ENCODE measurements at regions not wholly inside any gene's neighbourhood (a gene's known extent, or its start where the extent isn't known, plus 50 kb on each side); places are given as distances from the start of the nearest gene placed in this dataset.
A peak's percentile ranks its signal among the peaks of the same experiment; 100 is the strongest.
"Not testable (repeated sequence)": the region's sequence is repeated elsewhere in the genome, so short reads cannot be mapped to it uniquely, and the experiment has no call there.

DNA sequence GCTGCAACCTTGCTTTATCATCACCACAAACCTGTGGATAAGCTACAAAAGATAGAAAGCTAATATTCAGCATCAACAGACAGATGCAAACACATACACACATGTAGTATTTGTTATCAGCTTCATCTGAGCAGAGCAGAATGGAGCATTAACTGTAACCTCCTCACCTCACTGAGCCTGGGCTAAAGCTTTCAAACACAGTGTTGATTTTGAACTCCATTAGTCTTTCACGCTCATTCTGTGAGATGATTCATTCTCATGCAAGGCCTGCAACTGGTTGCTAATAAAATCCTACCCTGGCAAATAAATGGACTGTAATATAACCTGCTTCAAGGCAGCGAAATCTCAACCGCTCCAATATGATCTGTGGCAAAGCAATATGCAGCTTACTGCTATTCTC lies 1360.6 kb upstream of the ACO1 start:
- no peak for DNase-seq (ENCODE audit: low read depth in 2 of 2)

- DNase-seq (ENCODE audit: low read depth in 2 of 2), result no peak
These were observed 1356.8 kb upstream of the ACO1 start for GRCh38 chr9:31027678-31028077.

DNA sequence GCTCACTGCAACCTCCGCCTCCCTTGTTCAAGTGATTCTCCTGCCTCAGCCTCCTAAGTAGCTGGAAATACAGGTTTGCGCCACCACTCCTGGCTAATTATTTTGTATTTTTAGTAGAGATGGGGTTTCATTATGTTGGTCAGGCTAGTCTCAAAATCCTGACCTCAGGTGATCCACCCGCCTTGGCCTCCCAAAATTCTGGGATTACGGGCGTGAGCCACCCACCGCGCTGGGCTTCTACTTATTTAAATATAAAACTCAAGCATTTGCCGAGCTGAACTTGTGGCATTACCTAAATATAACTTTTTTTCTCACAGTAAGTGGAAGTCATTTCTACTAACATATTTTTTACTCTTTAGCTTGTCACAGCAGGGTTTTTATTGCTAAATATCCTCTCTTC lies 1356.3 kb upstream of the ACO1 start:
- DNase-seq (ENCODE audit: low read depth in 2 of 2), result no peak

- DNase-seq (ENCODE audit: low read depth in 2 of 2), result no peak
These were observed 1353.7 kb upstream of the ACO1 start for GRCh38 chr9:31030741-31031202.

DNA sequence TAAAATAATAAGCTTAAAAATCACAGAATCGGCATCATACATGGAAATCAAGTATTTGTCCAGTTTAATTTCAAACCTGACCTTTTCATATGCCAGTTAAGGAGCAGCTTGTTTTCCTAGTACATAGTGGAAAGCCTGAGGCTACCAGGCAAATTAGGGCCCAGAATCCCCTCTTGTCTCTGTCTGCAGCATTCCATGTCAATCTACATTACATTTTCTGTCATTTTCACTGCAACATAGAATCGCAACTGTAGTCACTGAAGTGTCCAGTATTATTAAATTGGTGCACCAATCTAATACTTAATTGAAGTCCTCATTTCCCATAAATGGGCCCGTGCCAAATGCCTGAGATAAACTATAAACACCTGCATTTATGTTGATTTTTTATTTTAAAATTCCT lies 1352.2 kb upstream of the ACO1 start:
- no peak for DNase-seq (ENCODE audit: low read depth in 2 of 2)

DNA sequence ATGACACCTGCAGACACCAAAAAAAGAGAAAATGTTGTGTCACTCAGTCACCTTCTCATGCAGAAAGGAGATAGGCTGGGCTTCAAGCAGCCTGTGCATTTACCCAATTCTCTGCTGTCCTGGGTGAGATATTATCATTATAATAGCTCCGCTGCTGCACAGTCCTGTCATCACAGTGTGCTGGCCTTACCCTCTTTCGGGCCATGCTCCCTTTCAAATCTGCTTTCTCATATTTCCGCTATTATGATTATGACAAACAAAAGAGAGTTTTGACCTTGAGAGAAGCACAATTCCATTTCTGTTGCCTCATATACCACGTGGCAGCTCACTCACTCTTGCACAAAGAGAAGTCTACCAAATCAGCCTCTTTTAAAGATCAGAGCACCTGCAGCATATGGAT lies 1350.1 kb upstream of the ACO1 start:
- peak; percentile 0 to 25 for DNase-seq (ENCODE audit: low read depth in 2 of 2)

GRCh38 chr9:31040564-31040963 lies 1343.9 kb upstream of the ACO1 start:
- DNase-seq (ENCODE audit: low read depth in 2 of 2), result no peak

- DNase-seq (ENCODE audit: low read depth in 2 of 2), result no peak
These were observed 1338.6 kb upstream of the ACO1 start for GRCh38 chr9:31045810-31046209.

DNA sequence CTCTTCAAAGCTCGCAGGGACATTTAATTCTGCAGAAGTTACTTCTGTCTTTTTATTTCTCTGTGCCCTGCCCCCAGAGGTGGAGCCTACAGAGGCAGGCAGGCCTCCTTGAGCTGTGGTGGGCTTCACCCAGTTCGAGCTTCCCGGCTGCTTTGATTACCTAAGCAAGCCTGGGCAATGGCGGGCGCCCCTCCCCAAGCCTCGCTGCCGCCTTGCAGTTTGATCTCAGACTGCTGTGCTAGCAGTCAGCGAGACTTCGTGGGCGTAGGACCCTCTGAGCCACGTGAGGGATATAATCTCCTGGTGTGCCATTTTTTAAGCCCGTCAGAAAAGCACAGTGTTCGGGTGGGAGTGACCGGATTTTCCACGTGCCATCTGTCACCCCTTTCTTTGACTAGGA lies 1322.9 kb upstream of the ACO1 start:
- not testable (repeated sequence) for DNase-seq (ENCODE audit: low read depth in 2 of 2)

DNA sequence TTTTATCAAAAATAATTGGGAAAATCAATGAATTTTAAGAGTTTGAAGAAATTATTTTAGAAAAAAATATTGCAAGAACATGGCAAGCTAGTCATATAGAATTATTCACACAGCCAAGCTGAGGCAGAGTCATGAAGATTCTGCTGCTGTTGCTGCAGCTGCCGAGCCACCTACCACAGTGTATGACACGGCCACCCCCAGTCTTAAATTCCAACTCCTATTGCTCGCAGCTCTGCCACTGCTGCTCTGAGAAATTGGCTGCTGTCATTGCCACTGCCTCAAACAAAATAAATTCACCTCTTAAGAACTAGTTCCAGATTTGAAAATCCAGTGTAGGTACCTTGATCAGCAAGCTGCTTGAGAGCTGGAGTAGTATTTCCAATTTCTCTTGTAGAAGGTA lies 1318.8 kb upstream of the ACO1 start:
- no peak for DNase-seq (ENCODE audit: low read depth in 2 of 2)

GRCh38 chr9:31067418-31067817 lies 1317.0 kb upstream of the ACO1 start:
- no peak for DNase-seq (ENCODE audit: low read depth in 2 of 2)

DNA sequence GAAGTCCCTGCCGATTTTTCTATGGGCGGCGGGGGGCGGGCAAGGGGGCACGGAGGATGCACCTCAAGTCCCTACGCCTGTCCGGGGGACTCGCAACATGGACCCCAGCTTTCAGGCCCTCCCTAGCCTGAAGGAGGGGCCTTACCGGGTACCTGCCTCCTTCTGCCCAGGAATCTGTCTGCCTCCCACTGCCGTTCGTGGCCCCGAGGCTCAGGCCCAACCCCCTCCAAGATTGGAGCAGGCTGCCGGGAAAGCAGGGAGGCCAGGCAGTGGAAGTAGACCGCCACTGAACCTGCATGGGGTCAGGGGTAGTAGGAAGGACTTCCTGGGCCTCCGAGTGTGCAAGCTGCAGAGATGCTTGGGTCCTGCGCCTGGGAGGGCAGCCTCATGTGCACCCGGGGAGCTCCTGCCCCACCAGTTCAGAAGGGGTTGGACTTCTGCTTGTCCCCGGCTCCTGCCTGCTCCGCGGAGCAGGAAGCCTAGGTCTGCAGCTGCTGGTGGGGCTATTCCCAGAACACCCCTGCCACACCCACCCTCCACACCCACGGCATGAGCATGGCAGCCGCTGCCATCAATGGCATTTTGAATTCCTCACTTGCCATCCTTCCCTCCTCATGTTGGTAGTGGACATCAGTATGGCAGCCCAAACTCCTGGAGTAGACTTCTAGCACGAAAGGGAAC lies 1312.7 kb upstream of the ACO1 start:
- DNase-seq (ENCODE audit: low read depth in 2 of 2), result no peak

GRCh38 chr9:31078175-31078574 lies 1306.3 kb upstream of the ACO1 start:
- no peak for DNase-seq (ENCODE audit: low read depth in 2 of 2)

GRCh38 chr9:31084350-31084749 lies 1300.1 kb upstream of the ACO1 start:
- DNase-seq (ENCODE audit: low read depth in 2 of 2), result no peak

DNA sequence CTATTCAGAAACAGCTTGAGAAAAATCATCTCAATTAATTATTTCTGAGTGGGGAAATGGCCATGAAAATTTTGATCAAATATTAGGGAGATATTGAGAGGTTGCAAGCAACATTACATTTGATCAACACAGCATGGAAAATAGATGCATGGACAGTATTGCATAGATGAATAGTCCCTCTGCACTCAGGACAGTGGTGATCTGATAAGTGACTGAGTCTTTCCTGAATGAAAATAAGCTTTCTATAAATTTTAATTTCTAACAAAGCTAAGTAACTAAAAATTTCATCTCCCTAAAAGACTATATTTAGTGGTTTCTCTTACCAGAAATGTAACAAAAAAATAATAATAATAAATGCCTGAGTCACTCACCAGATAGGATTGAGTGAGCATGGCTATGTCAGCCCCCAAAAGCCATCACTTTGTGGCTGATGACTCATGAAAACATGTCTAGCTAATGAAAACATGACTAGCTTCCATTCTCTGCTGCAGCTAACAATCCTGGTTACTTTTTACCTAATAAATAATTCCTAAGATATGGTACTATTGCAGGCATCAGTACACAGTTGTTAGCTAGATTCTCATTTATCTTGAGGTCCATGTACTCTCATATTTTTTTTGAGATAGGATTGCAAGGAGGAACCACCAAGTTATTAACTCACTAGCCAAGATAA lies 1294.8 kb upstream of the ACO1 start:
- DNase-seq (ENCODE audit: low read depth in 2 of 2), result no peak

DNA sequence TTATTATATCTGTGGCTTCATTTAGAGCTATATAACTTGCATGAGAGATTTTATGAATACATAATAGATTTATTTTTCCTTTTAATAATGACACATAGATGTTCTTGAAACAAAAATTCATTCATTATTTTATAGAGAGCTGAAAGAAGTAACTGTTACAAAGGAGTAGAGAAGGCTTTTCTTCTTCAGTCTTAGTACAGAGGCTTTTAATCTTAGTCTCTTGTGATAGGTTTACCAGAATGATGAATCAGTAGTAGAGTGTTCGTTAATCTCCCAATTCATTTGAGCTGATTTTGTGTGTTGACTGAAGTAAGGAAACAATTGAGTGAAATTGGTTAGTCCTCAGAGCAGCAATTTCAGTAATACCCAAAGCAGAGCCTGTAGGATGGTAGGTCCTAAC lies 1284.1 kb upstream of the ACO1 start:
- DNase-seq (ENCODE audit: low read depth in 2 of 2), result no peak

DNA sequence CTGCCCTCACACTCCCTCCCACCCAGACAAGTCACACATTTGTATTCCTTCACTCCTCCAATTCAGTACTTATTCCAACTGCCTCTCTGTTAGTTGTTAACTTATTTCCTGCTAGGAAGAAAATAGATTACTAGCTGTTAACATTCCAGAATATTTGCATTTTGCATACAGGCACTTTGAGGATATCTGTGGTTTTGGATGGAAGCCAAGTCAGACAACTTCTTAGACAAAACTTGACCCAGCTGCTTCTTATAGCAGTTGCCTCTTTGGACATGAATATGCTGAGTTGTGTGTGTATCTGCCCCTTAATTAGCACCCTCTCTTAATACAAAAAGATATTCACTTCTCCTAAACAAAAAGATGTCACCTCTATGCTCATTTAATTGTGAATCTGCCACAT lies 1280.6 kb upstream of the ACO1 start:
- no peak for DNase-seq (ENCODE audit: low read depth in 2 of 2)

DNA sequence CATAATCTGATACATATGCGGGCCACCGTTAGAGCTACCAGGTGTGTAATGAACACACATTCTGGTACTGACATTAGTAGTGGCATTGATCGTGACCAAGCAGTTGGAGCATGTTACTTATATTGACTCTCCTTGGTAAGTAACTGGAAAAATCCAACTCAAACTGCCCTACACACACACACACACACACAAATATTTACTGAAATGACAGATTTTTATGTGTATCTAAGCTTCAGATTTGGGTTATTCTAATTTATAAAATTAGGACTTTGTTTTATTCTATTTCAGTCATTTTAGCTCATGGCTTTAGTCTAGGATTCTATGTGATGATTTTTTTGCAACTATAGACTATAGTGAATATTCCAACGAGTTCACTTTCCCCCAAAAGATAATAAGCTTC lies 1280.2 kb upstream of the ACO1 start:
- no peak for DNase-seq (ENCODE audit: low read depth in 2 of 2)

DNA sequence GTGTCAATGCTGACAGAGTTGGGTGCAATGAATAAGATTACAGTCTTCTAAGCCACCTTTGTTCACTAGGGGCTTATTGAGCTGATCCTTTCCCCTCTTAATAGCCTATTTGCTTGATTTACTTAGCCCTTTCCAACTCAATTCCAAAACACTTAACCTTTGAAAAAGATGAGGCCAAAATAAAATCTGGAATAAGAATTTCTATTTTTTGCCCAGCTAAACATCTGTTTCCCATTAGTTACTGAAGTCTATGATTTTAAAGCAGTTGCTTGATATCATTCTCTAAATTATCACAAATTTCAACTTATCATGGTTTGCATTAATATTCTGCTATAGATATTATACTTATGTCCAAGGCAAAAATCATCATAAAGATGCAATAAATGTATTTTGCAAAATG lies 1272.0 kb upstream of the ACO1 start:
- no peak for DNase-seq (ENCODE audit: low read depth in 2 of 2)

- no peak for DNase-seq (ENCODE audit: low read depth in 2 of 2)
These were observed 1270.1 kb upstream of the ACO1 start for GRCh38 chr9:31114346-31114745.

GRCh38 chr9:31119890-31120454 lies 1264.5 kb upstream of the ACO1 start:
- peak; percentile 18 to 50 for DNase-seq (ENCODE audit: low read depth in 2 of 2)

DNA sequence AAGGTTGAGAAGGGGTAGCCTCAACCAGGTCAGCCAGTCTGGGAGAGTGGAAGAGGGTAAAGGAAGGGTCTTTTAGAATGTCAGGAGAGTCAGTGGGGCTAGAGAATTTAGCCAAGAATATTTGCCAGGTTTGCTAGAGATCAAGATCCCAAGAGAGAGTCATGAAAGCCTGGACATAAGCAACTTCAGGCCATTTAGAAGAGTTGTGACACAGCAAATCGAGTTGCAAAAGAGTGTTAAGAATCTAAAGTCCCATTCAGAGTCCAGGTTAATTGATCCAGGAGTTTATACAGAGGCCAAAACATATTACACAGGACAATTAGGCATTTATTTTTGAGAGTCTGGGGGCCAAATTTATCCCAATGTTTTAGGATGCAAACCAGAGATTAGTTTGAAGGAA lies 1260.1 kb upstream of the ACO1 start:
- no peak for DNase-seq (ENCODE audit: low read depth in 2 of 2)

DNA sequence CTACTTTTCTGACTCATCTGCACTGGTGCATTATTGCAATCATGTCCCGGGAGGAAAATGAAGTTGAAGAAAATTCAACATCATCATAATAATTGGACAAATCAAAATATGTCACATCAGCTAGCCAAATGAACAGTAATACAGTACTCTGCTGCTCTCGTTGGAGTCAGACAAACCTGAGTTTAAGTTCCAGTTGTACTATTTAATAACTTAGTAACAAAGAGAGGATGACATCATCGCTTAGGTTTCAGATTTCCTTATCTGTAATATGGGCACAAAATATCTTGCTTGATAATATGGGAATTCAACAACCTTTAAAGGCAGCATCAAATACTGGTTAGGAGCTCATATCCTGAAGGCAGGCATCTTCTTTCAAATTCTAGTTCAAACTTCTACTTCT lies 1248.9 kb upstream of the ACO1 start:
- no peak for DNase-seq (ENCODE audit: low read depth in 2 of 2)
